NCI-H345 treated with DMSO at 0.1 percent for 48 hours (cell line): ENCODE measurements at regions not wholly inside any gene's neighbourhood (a gene's known extent, or its start where the extent isn't known, plus 50 kb on each side); places are given as distances from the start of the nearest gene placed in this dataset.
"Not testable (repeated sequence)": the region's sequence is repeated elsewhere in the genome, so short reads cannot be mapped to it uniquely, and the experiment has no call there.

Experiments used
- DNase-seq: peaks from one replicate; lab custom pipeline; 2025; ENCODE audit not compliant: unreplicated experiment; lab: John Stamatoyannopoulos, UW

DNA sequence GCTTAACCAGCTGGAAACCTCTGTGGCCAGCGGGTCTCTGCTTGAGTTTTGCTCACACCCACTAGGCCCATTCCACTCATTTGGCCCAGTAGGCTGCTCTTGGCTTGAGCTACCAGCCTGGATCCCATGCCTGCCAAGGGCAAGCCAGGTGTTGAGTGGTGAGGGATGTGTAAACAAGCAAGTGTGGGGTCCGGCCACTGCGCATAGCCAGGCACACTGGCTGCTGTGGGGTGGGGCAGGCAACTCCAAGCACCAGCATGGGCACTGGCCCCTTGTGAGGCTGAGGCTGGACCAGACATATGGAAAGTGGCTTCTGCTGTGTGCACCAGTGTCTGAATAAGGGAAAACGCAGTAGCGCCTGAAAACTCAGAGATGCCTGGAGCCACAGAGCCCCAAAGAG, 732.7 kb downstream of the NR4A2 start:
- no peak for DNase-seq

DNA sequence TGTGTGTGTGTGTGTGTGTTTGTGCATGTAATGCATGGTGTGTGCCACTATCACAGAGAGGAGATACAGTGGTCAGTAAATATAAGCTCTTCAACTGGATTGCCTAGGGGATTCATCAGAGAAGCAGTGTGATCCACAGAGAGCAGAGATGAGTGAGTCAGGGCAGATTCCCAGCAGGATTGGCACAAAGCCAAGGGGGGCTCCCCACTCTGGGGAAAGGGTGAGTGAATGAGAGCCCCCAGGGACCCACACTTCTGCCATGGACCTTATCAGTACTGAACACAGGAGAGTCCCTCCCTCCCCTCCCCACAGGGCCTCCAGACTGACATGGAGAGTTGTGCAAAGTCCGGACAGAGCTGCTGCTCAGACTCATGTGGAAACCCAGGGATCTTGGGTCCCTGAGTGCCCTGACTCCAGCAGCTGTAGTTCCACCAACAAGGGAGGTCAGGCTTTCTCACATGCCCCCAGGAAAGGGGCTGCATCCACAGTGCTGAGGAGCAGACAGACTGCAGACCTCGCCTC, 748.8 kb downstream of the NR4A2 start:
- no peak for DNase-seq

DNA sequence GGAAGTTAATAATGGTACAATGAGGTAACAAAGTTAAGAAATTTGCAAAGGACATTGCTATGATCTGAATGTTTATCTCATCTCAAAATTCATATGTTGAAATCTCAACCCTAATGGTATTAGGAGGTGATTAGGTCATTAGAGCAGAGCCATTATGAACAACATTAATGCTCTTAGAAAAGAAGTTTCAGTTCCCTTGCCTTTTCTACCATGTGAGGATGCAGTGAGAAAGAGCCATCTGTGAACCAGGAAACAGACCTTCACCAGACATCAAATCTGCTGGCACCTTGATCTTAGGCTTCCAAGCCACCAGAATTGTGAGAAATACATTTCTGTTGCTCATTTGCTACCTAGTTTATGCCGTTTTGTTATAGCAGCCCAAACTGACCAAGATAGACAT, 757.6 kb downstream of the NR4A2 start:
- no peak for DNase-seq

DNA sequence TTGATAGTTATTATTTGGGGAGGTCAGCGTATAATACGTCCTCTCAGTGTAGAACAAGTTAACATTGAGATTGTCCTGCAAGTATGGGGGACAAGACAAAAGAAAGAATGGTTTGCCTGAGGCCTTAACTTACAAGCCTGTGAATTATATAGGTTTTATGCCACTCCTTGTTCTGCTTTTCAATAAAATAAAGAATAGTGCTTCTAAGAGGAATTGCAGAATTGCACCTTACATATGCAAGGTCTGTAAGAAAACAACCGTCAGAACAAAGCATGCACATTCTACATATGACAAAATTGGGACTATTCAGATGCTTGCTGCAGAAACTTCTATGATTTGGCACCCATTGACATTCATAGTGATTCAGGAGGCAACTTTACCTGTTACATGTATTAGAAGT, 785.0 kb downstream of the NR4A2 start:
- DNase-seq, result no peak

DNA sequence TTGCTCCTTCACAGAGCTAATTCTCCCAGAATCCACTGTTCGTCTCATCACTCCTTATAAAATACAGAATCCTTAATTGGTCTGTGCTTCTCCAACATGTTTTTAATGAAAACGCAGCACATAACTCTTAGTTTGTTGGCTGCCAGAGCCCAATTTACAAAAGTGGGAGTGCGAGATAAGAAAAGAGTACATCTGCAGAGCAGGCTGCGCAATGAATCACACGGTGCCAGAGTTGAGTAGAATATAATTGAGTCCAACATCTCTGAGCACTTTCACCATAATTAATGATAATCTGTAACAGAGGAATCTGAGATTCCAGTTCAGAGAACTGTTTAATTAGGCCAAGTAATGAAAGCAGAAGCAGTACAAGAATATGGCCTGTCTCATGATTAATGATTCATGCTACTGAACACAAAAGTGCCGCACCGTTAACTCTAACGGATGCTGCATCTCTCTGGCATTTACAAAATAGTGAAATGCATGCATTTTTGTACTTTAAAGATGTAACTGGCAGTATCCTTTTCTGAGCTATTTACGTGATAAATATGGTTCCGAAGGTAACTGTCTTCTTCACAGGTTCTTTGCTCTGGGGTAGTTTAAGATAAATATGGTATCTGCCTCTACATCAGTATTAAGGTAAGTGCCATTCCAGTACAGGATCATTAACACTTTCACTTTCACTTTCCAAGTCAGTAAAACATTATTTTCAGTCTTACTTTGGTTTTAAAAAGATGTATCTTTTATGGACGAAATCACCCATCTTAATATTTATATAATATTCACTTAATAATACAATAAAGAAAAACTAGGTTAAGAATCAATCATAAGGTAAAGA, 785.6 kb downstream of the NR4A2 start:
- no peak for DNase-seq

DNA sequence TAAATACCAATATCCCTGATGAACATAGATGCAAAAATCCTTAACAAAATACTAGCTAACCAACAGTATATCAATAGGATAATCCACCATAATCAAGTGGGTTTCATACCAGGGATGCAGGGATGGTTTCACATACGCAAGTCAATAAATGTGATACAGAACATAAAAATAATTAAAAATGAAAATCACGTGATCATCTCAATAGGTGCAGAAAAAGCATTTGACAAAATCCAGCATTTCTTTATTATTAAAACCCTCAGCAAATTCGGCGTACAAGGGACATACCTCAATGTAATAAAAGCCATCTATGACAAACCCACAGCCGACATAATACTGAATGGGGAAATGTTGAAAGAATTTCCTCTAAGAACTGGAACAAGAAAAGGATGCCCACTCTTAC, 793.5 kb downstream of the NR4A2 start:
- not testable (repeated sequence) for DNase-seq

DNA sequence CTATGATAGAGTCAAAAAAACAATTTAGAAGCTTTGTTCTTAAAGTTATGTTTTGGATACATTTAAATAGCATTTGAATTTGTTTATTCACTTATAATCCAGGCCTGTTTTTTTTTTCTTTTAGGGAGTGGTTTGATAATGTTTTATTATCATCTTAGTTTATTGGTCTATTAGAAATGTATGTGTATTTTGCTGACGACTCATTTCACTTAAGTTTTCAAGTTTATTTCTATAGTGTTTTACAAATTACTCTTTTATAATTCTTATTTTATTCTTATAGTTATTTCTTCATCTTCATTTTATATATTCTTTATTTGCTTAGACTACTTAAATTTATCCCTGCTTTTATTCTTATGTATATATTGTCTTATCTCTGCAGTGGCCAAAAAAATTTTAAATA, 804.5 kb downstream of the NR4A2 start:
- no peak for DNase-seq

DNA sequence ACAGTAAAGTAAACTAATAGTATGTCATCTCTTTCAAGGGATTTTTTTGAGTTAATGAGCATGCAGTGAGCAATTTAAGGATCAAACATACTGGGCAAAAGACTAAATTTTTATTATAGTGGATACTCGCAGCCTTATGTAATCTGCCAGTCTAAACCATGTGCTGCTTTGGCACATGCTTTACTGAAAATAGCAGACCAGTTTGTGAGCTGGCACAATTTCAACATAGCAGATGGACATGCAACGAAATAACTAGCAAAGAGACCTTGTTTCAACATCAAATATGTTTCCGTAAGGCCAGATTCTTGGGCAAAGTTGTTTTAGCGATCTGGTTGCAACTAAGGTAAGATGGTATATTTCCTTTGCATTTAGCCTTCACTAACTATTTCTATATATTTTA, 807.3 kb downstream of the NR4A2 start:
- DNase-seq, result no peak

DNA sequence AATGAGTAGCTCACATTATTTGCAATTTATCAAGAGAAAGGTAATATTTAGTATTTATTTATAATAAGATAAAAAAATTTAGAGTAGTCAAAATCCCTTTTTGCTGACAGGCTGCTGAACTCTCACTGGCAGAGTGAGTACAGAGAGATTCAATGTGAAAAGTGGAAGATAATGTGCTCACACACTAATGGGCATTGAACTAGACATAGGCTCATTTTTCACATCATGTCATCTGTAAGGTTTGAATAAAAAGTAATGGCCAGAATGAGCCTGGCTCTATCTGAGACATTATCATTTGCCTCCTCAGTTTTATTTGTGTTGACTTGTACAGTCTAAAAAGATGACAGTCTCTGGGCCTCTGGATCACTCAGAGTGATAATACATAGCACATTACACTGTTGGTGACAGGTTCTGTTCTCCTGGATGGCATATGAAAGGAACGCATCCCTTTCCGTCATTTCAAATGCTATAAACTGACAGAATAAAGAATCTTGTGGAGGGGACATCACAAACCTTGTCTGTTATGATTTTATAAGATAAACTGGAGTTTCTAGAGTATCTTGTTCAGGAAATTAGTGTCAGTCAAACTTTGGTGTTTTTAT, 812.9 kb downstream of the NR4A2 start:
- no peak for DNase-seq

DNA sequence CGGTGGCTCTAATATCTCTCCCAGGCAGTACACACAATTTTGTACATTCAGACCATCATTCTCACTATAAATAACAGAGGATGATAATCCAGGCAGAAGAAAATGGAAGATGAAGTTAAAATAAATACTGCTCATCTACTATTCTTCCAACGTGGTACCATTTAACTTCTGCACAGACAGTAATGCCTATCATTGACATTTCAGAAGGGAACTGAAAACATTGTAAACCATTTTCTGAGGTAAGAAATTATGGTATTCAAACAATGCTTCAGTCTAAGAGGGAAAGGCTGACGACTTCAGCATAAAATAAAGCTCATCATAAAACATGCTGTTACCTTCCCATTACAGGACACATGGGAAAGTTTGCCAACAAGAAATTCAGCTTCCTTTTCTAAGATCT, 814.4 kb downstream of the NR4A2 start:
- DNase-seq, result no peak

DNA sequence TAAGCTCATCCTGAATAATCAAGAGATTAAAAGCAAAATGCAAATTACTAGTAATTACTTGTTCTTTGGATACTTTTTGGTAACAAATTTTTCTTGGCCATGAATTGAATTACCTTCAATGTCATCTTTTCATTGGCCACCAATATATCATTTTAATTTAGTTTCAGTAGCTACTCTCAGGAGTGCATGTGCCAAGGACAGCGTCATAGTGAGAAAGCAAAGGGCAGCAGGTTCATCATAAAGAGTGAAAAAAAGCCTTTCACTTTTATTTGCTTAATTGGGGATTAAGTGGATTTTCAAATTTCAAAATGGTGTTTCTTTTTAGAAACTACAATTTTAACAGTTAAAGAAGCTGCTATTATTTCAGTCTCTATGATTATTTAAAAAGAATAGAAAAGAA, 815.2 kb downstream of the NR4A2 start:
- no peak for DNase-seq

DNA sequence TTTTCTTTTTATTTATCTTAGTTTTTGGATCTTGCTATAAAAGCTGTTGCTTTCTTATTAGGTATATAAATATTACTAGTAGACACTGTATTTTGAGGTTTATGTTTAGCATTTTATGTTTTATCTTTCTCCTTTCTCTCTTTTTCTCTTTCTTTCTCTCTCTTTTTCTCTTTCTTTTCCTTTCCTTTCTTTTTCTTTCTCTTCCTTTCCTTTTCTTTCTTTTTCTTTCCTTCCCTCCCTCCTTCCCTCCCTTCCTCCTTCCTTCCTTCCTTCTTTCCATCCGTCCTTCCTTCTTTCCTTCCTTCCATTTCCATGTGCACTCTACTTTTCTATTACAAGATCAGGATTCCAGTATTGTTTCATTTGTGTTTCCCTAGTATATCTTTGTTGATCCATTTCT, 814.8 kb downstream of the KCNJ3 start:
- DNase-seq, result no peak

DNA sequence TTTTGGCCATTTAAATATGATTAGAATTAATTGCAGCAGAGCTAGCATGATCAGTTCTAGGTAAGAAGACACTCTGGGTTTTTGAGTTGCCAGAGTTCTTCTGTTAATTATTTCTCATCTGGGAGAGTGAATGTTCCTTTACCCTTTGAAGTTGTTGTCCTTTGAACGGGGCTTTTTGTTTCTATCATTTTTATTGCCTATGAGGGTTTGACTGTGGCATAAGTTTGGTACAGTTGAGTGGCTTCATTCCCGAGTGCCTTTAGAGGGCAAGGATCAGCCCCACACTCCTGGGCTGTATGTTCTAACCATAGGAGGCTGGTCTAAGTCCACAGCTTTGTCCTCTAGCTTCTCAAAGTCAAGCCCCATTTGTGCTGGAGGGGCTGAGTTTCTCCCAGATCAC, 804.3 kb downstream of the KCNJ3 start:
- no peak for DNase-seq

DNA sequence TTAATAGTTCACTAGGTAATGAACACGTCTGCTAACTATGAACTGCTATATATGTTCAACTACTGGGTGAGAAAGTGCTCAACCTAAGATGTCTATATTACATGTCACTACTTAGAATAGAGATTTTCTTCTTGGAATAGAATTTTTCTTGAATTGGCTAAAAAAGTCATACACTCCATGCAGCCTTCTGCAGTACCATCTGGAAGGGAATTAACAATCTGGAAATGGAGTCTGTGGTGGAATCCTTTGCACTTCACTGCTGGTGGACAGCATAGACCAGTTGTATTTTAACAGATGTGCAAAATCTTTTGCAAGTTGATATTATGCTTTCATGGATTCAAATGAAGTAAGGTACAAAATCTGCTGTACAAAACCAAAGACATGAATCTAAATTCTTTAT, 799.6 kb downstream of the KCNJ3 start:
- no peak for DNase-seq

DNA sequence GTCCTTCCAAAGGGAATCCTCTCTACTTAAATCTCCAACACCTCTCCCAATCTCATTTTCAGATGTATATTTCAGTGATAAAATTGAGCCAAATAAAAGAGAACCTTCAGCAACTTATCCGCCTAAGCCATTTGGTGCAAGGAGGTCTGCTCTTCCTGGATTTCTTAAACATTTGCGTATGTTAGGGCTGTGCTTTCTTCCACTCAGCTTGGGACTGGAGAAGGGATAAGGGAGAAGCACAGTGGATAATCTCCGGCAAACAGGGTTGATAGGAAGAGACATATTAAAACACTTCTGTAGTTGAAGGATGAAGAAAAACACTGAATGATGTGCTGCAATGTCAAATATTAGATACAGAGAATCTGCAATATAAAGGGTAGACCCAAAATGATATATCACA, 796.2 kb downstream of the KCNJ3 start:
- no peak for DNase-seq

DNA sequence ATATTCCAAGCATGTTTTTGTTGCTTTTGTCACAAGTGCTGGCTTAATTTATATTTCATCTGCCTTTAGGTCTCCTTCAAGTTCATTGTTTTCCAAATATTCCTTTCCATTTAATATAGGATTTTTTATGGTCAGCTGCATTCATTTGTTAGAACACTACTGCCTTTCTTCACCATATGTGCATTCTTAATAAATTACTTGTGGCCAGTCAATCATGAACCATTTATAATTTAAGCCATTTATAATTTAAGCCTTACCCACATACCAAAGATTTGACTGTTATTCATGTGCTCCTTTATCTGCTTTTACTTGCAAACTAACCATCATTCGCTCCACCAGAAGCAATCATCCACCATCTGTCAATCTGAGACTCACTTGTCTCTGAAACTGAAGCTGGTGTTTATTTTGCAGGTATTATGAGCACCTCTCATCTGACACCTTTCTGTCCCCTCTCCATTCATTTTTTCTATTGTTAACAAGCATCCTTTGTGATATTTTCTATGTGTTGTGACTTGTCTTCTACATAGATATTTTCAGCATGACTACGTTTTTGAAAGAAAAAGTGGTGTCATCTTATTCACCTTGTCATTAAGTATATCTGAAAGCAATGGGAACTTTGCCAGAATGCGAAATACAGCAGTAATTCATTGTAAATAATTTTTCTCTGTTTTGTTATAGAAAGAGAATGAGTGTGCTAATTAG, 786.8 kb downstream of the KCNJ3 start:
- peak; percentile 45 for DNase-seq

DNA sequence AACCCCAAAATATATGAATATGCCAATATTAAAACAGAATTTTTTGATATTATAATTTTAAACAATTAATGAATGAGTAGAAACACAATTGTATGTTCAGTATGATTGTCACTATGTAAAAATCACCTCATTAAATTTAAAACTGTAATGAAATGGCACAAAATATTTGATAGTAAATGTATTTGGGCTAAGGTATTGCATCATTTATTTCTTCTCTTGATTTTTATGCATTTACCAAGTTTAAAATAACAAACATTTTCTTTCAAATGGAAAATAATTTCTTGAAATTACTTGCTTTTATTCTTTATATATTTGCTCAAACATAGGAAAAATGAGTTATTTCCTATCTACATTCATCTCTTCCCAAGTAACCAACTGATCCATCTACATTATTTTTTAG, 782.6 kb downstream of the KCNJ3 start:
- no peak for DNase-seq

DNA sequence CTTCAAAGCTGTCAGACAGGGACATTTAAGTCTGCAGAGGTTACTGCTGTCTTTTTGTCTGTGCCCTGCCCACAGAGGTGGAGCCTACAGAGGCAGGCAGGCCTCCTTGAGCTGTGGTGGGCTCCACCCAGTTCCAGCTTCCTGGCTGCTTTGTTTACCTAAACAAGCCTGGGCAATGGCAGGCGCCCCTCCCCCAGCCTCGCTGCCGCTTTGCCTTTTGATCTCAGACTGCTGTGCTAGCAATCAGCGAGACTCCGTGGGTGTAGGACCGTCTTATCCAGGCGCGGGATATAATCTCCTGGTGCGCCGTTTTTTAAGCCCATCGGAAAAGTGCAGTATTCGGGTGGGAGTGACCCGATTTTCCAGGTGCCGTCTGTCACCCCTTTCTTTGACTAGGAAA, 773.5 kb downstream of the KCNJ3 start:
- DNase-seq, result not testable (repeated sequence)

DNA sequence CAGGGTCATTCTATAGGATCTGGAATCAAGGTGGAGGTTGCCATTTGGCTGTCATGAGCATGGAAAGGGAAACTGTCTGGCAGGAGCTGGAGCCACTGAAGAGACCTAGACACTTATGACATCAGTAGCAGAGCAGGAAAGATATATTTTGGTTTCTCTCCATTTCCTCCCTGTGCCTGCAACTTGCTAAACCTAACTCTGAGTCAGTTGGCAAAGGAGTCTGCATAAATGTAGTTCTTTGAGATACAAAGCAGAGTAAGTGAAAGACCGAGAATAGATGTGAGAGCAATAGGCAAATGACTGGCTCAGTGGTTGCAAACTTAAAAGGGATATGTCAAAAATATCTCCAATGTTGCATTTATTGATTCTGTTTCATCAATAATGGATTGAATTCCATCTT, 757.7 kb downstream of the KCNJ3 start:
- no peak for DNase-seq

DNA sequence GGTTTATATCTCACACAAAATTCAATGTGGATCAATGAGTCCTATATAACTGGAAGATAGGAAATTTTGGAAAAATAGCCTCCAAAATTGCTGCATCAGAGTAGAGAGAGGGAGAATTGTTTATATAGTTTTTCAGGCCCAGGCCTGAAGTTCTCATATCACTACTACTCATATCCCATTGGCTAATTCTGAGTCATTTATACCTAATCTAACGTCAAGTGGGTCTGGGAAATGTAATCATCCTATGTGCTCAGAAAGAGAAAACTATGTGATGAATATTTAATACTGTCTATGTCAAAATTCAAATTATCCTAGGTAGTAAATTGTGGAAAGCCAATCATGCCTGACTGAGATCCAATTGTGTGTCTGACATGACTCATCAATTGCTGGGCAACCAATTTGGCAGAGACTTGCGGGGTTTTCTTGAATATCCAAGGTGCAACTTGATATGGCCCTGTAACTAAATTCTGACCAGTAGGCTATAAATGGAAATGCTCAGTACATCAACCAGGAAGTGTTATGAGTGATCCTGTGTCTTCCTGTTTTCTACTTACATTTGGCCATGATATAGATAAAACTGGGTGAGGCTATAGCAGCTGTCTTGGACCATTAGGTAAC, 744.4 kb downstream of the KCNJ3 start:
- no peak for DNase-seq

DNA sequence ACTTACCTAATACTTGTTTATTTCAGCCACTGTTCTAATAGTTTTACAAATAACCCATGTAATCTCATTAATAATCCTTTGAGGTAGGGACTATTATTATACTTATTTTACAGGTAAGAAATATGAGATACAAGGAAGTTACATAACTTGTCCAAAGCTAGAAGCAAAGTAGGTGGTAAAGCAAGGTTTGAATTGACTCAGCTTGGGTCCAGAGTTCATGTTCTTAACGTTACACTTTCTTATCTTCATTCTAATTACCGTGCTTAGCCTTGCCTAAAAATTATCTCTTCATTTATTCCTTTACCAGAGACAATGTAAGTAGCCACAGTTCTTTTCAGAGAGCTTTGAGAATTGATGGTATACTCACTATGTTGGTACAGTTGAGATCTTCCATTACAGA, 743.6 kb downstream of the KCNJ3 start:
- DNase-seq, result no peak
